Sigmoid colon (tissue), 4 donors: ENCODE measurements at regions not wholly inside any gene's neighbourhood (a gene's known extent, or its start where the extent isn't known, plus 50 kb on each side); places are given as distances from the start of the nearest gene placed in this dataset.

ENCODE experiments used
- CTCF ChIP-seq, 4 experiments: fragments of 450-650 bp in 3 of 4; fragments of 200-600 bp in 1 of 4; IDR thresholded peaks; one replicate each; pipeline ENCODE4 v1.5.1; 2016 to 2019; ENCODE audit warnings: antibody characterized with exemption in 4 of 4, mild to moderate bottlenecking in 3 of 4, moderate library complexity in 2 of 4
- POLR2A ChIP-seq, 2 donors: fragments of 450-650 bp; IDR thresholded peaks; one replicate each; pipeline ENCODE4 v1.6.1; 2016; ENCODE audit warnings: antibody characterized with exemption in 2 of 2, mild to moderate bottlenecking in 2 of 2, moderate library complexity in 2 of 2
- POLR2AphosphoS5 ChIP-seq, 4 donors: sonication (generic); formaldehyde crosslinking; IDR thresholded peaks; one replicate each; pipeline ENCODE4 v1.6.1; 2017; ENCODE audit warnings: antibody characterized with exemption in 4 of 4

- TF ChIP-seq CTCF (IDR thresholded peaks at IDR 0.05): no peak
- no peak for TF ChIP-seq POLR2A (IDR thresholded peaks at IDR 0.05)
- no peak for TF ChIP-seq POLR2AphosphoS5 (IDR thresholded peaks at IDR 0.05)
Measured at GRCh38 chr1:193567937-193568336, 381.5 kb upstream of the B3GALT2 start.
